SK-N-SH (cell line): ENCODE measurements at regions not wholly inside any gene's neighbourhood (a gene's known extent, or its start where the extent isn't known, plus 50 kb on each side); places are given as distances from the start of the nearest gene placed in this dataset.

Source experiments
- CTCF ChIP-seq: fragments of 200-600 bp; sonication (generic); IDR thresholded peaks from 2 replicates; pipeline ENCODE4 v1.6.1; 2017; ENCODE audit warnings: antibody characterized with exemption, mild to moderate bottlenecking, moderate library complexity
- RXRA ChIP-seq: IDR thresholded peaks from 2 replicates; pipeline ENCODE4 v1.4.0; 2012; ENCODE audit warnings: low read depth, mild to moderate bottlenecking, borderline replicate concordance
- TAF1 ChIP-seq: IDR thresholded peaks from 2 replicates; pipeline ENCODE4 v1.6.1; 2012; ENCODE audit warnings: low read depth, mild to moderate bottlenecking, low read length, moderate library complexity, borderline replicate concordance

DNA sequence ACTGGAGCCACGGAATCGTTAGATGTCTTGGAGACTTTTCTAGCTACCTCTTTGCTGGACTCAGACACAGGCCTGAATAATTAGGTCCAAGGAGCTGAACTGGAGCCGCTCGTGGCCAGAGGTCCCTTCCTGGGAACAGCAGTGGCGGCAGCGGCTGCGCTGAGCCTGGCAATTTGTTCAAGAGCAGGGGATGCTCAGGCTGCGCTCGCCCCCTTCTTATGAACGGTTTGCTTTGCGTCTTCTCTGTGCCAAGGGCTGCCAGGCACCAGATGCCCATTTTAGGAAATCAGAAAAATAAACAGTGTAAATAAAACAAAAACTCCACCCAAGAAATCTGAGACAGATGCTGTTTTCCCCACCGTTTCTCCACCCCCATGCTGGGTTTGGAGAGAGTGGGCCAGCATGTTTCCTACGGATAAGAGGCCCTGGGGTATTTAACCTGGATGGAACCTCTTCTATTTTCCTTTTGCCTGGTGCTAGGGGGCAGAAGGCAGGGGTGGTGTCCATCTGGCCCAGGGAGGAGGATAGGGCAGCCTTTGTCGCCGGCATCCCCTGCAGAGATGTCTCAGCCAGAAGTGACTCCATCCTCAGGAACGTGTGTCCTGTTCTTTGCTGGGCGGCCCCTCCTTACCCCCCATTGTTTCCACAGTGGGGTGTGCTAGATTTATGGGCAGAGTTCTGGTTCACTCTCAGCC, 163.4 kb downstream of the SEC14L1 start:
- no peak for TF ChIP-seq RXRA
- TF ChIP-seq CTCF: no peak
- no peak for TF ChIP-seq TAF1
